GM11168 (cell line): ENCODE measurements at regions not wholly inside any gene's neighbourhood (a gene's known extent, or its start where the extent isn't known, plus 50 kb on each side); places are given as distances from the start of the nearest gene placed in this dataset.

ENCODE experiments used
- in situ Hi-C: fragments of 300-500 bp; cut with MboI; formaldehyde crosslinking; loops from one replicate; pipeline ENCODE4 v1.12.0; 2022; ENCODE audit warnings: low sequenced_read_pairs; ENCODE audit not compliant: unreplicated experiment

DNA sequence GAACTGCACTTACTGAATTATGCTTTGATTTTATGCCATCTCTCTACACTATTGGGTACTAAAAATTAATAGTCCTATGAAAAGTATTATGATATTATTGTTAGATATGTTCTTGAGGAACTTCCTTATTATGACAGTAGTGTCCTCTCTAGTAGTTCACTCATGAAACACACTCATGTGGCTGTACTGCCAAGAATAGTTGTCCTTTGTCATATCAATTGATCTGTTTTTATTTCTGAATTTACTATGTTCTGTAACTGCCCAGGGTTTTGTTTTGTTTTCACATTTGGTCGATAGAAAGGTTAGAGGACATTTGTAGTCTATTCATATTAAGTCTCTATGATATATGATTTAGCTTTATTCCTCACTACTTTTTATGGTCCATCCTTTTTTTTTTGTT is 215.2 kb downstream of the PPARGC1A start:
- in situ Hi-C loops, result no loop called here

DNA sequence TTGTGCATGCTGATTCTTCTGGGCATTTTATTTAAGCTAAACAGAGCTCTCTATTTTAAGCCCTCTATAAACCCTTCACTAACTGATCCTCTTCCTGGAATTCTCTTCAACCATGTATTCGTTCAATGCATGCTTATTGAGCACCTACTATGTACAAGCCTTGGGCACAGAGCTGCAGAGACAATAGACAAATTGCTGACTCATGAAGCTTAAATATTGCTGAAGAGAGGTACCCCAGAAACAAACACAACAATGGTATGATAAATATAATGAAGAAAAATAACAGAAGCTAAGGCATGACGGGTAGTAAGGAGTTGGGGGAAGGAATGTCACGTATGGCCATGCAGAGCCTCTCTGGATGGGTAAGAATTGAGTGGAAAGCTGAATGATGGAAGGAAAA is 222.2 kb downstream of the PPARGC1A start:
- in situ Hi-C loops, result no loop called here

DNA sequence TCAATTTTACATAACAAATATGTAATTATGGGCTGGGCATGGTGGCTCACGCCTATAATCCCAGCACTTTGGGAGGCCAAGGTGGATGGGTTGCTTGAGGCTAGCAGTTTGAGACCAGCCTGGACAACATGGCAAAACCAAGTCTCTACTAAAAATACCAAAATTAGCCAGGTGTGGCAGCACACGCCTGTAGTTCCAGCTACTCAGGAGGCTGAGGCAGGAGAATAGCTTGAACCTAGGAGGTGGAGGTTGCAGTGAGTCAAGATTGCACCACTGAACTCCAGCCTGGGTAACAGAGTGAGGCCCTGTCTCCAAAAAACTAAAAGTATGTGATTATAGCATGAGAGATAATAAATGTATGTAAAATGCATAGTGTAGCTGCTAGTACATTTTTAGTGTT is 229.0 kb downstream of the PPARGC1A start:
- in situ Hi-C loops, result no loop called here

DNA sequence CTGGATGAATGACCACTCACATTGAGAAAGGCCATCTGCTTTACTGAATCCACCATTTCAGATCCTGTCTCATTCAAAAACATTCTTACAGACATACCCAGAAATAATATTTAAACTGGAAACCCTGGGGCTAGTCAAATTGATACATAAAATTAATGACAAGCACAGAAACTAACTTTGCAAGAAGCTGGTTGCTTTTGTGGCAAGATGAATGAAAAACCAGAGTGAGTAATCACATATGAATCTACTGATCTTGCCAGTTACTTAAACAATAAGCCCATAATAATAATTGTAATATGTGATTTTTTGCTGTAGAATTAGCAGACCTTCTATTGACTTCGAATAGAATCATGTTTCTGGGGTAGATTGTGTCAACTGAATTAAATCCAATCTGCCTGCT is 235.1 kb downstream of the PPARGC1A start:
- in situ Hi-C loops, result no loop called here

DNA sequence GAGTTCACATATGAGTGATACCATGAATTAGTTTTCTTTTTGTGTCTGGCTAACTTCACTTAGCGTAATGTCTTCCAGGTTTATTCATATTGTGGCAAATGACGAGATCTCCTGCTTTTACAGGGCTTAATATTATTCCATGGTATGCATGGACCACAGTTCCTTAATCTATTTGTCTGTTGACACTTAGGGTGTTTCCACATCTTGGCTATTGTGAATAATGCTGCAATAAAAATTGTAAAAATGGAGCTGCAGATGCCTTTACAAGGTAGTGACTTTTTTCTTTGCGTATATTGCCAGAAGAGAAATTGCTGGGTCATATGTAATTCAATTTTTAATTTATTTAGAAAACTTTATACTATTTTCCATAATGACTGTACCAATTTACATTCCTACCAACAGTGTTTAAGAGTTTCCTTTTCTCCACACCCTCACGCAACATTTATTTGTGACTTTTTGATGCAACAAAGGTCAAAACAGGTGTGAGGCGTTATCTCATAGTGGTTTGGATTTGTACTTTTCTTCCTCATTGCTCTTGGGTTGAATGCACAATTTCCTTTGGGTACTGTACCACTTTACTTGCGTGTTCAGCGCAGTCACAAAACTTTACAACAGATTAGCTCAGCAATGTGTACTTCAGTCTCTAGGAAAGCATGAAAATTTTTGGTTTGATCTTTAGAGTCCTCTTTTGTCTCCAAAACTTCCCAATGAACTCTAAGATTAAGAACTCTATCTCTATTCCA is 240.8 kb downstream of the PPARGC1A start:
- in situ Hi-C loops, result no loop called here

DNA sequence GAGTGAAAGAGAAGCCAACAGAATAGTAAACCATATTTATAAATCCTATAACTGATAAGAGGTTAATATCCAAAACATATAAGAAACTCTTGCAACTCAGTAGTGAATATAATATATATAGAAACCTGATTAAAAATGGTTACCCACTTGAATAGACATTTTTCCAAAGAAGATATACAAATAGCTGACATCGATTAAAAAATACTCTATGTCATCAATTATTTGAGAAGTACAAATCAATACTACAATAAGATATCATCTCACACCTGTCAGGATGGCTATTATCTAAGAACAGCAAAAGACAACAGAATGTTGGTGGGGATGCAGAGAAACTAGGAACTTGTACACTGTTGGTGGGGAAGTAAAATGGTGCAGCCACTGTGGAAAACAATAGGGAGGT is 254.4 kb downstream of the PPARGC1A start:
- in situ Hi-C loops, result no loop called here

DNA sequence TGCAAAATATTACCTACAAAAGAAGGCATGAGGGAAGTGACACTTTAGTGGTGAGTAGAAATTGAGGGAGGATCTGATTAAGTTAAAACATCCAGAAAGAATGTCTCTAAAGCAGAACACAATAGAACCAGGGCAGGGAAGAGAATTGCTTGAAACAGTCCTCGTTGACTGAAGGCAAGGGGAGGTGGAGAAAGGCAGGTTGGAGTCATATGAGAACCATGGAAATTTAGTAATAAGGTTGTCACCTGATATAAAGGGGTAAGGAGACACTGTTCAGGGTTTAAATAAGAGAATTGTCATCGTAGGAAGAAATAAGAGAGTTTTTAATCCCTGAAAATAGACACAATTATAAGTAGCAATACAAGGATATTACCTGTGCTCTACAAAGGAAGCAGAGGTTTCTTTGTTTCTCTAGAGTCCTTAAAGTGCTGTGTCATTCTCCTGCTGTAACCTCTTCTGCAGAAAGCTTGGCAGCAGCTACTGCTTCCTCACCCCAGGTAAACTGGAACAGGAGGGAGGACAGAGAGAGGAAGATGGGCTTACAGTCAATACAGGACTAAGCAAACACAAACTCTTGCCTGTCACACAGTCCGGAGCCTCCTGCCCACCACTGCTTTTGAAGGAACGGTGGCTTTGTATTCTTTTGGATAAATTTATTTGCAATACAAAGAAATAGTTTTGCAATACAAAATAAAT is 258.4 kb downstream of the PPARGC1A start:
- in situ Hi-C loops, result no loop called here

DNA sequence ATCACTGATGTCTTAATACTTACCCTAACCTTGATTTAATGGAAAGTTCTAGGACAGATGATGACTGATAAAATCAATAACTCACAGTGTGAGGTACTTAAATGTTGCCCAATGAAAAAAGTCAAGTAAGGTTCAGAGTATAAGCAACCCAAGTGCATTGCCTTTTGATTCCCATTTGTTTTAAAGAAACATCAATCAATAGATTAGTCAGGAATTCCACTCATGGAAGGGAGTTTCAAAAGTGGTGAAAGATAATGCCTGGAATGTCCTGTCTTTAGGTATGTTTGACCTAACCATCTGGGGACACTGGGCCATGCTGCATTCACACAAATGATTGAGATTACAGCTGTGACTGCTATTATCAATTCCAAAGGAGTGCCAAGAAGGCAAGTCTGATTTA is 259.7 kb downstream of the PPARGC1A start:
- in situ Hi-C loops, result no loop called here

DNA sequence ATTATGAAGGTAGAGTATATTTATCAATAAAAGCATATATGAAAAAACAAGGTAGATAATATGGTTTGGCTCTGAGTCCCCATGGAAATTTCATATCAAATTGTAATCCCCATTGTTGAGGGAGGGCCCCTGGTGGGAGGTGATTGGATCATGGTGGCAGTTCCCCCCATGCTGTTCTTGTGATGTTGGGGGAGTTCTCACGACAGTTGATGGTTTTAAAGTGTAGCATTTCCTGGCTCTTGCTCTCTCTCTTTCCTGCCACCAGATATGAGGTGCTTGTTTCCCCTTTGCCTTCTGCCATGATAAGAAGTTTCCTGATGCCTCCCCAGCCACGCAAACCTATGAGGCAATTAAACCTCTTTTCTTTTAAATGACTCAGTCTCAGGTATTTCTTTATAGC is 260.4 kb downstream of the PPARGC1A start:
- in situ Hi-C loops, result no loop called here

DNA sequence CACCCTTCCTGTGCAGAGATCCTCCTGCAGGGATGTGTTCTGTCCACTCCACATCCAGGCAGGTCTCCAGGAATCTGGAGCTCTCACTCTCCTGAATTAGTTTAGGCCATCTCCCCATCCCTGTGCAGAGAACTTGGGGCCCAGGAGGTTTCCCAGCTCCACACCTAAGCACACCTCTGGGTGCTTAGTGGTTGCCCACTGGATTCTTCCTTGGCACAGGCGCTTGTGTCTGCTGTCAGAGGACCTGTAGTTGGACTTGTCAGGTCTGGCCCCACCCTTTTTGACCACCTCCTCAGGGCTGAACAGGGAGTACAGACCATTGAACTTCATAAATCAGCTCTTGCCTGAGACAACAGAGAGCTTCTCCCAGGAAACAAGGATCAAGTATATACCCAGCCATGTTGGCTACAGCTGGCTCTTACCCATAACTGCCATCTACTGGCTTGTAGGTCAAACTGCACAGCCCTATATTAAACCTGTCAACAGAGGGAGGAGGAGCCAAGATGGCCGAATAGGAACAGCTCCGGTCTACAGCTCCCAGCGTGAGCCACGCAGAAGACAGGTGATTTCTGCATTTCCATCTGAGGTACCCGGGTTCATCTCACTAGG is 275.5 kb downstream of the PPARGC1A start:
- in situ Hi-C loops, result no loop called here

DNA sequence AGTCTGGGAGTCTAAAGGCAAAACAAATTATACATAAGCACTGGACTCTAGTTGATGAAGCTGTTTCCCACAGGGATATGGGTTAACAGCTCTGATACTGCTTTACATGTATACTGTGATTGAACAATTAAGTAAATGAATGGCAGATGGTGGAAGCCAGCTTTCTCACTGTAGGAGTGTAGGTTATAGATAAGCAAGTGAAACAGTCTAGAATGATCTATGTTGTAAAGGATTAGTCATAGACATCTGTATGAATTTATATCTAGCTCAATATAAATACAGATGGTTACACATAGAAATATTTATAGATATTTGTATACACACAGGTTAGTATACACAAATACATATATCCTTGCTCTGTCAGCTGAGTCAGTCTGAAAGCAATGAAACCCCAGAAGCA is 276.1 kb downstream of the PPARGC1A start:
- in situ Hi-C loops, result no loop called here

DNA sequence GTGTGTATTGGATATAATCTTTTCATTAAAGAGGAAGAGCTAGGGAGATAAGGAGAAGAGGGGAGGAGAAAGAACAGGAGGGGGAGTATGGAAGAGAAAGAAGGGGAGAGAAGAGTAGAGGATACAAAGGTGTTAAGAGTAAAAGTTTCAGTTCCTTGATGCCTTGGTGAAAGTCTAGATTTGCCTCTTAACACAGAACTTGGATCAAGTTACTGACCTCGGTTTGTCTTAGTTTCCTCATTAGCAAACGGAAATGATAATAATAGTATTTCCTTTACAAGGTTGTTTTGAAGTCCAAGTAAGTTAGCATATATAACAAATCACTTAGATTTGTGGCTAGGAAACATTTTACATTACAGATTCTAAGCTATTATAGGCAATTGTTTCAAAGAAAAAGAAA is 287.1 kb downstream of the PPARGC1A start:
- in situ Hi-C loops, result no loop called here

DNA sequence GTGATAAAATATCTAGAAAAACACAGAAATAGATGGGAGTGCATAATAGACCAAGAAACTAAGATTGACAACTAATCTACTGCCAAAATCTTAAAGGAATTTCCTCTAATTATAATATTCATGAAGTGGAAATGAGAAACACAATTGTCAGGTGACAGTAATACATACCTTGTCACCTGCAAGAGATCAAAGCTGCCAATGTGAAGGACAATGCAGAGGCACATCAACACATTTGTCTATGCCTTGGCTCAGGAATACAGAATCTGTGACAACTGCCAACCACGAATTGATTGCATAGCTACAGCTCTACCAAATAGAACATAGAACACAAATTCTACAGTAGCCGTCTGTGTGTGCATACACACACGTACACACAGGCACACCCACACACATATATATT is 295.7 kb downstream of the PPARGC1A start:
- in situ Hi-C loops, result no loop called here

DNA sequence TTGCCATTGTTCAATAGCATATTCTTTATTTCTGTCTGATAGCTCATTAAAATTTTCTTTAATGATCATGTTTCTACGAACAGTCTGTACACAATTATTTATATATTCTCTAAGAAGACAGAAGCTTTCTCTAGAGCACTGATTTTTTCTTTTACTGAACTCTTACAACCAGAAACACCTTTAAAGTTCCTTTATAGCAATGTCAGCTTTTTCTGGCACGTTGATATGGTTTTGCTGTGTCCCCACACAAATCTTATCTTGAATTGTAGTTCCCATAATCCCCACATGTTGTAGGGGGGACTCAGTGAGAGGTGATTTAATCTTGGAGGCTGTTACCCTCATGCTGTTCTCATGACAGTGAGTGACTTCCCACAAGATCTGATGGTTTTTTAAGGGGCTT is 299.4 kb downstream of the PPARGC1A start:
- in situ Hi-C loops, result no loop called here

DNA sequence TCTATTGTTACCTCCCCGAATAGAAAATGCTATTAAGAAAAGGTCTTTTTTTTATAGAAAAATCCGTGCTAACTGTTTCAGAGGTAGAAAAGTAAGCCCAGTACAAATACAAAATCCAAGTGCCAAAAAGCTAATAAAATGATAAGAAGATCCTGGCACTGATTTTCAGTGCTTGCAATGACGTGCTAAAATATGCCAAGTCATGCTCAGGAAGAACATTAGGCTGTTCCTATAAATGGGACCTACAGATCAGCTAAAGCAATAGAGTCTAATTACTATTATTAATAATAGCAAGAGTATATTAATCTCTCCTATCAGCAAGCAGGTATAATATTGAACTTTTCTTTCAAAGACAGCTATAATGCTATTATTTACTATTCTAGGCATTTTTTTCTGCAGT is 305.8 kb downstream of the PPARGC1A start:
- in situ Hi-C loops, result no loop called here

DNA sequence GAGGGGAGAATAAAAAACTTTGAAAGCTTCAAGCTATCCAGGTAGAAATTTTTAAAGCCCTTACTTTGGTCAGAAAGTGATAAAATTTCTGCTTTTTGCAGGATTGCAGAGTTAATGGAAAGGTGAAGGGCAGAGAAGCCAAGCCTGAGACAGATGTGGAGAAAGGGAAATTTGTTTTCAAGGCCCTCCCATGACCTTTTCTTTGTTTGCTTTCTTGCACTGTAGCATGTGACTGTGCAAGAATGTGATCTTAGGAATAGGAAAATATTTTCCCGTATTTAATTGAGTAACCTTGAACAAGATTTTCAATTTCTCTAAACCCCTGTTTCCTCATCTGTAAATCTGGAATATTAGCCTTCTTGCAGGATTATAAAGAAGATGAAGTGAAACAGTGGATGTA is 307.2 kb downstream of the PPARGC1A start:
- in situ Hi-C loops, result no loop called here

DNA sequence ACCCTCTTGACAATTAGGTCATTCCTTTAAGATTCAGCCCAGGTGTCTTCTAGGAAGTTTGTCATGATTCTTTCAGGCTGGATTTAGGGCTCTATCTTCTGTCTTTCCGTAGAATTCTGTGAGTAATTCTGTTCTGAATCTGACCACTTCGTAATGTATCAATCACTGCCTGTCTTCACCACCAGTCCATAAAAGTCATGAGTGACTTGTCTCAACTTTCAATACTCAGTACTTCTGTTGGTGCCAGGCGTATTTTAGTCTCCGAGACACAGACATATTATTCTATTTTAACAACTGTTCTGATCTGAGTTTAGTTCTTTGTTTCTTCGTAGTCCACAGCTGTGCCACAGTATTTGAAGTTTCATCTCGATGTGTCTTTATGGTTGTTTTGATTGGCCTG is 310.7 kb downstream of the PPARGC1A start:
- in situ Hi-C loops, result no loop called here

DNA sequence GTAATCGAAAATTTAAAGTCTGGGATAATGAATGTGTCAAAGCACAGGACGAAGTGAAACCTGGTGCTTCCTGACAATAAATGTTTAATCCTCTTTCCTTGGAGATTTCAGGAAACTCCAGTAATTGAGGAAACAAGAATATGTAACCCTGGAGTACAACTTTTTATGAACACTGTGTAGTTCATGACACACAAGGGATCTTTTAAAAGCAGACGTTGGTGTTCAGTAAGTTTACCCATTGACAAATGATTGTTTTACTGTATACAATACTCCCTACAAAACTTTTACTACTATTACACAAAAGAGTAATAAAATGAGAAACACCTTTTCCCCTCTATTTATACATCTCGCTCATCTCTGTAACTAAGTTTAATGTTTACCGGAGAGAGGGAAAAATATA is 312.4 kb downstream of the PPARGC1A start:
- in situ Hi-C loops, result no loop called here

DNA sequence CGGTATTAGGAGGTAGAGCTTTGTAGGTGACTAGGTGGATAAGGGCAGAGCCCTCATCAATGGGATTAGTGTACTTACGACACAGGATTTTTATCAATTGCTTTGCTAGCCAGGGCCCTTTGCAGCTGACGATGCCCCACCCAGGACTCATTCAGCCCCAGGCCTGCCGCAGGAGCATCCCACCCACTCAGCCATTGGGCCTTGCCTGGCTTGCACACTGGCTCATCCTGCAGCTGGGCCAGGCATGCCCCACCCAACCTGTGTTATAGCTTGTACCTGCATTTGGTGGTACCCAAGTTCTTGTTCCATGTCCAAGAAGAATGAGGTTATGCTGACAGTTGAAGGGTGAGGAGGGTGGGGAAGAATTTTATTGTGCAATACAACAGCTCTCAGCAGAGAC is 317.5 kb downstream of the PPARGC1A start:
- in situ Hi-C loops, result no loop called here

DNA sequence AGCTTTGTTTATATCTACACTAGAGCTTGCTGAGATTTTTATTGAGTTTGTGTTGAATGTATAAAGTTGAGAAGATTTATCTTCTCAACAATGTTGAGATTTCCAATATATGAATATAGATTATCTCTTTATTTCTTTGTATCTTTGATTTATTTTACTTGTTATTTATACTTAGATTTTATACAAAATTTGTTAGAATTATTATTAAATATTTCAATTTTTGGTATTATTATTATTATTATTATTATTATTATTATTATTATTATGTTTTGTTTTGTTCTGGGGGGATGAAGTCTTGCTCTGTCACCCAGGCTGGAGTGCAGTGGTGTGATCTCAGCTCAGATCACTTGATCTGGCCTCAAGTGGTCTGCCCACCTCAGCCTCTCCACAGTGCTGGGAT is 322.5 kb downstream of the PPARGC1A start:
- in situ Hi-C loops, result no loop called here

DNA sequence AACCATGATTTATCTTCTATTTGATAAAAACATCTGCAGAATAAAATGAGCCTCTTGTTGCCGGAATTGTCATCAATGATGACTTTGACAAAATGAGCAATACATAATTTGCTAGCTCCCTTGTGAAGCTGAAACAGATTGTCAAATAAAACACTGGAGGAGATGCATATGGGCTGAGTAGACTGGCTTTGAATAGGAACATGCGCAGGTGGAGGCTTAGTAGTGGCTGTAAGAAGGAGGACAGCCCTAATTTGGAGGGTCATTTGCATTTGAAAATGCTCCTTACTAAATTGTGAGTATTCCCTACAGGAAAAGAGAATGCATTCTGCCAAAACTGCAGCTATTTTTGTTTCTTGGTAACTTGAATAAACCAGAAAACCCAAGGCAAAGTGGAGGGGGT is 329.1 kb downstream of the PPARGC1A start:
- in situ Hi-C loops, result no loop called here

DNA sequence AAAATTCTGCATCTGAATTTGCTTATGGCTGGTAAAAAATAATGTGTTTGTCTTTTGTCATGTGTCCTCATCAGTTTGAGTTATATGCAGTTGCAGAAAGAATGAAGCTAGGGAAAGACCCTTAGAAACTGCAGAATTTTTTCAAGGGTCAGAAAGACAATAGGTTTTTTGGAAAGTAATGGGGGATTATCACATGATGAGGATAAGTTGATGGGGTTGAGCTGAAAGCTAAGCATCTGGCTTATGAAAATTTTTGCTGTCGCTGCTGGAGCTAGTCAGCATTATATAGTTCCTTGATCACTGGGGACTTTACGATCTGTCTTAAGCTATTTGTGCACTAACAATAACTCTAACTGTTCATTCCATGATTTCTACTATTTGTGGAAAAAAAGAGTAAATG is 331.7 kb downstream of the PPARGC1A start:
- in situ Hi-C loops, result no loop called here
